ENCODE measurements at regions not wholly inside any gene's neighbourhood (a gene's known extent, or its start where the extent isn't known, plus 50 kb on each side); places are given as distances from the start of the nearest gene placed in this dataset.

DNA sequence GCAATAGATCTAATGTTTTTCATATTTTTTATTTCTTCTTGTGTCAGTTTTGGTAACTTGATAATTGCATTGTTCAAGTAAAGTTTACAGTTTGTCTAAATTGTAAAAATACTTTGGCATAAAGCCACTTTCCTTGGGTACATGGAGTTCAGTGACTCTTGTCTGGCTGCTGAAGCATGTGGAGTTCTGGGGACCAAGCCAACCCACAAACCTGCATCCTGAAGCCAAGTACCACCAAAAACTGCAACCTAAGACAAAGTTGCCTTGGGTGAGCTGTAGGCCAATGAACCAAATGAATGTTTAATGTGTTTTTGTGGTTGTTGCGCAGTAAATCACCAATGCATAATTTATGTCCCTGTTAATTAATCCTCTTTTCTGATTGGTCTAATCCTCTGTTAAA lies 872.6 kb downstream of the BCL11A start:
- no peak for DNase-seq (ENCODE audit: low read depth in 2 of 2)

DNA sequence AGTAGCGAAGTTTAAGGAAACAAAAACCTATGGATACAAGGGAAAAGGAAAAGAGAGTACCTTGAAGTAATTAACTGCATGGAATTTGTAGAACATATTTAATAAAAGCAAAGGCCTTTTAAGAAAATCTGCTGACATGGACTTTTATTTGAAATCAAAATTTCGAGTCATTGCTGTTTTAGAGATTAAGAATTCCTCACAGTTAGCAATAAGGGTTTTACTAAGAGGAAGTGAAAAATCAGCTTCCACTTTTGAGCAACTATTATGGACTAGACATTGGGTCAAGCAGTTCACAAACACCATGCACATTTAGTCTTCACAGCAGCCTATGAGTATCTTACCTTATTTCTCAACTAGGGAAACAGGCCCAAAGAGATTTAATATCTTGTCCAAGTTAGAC lies 876.3 kb downstream of the BCL11A start:
- no peak for DNase-seq (ENCODE audit: low read depth in 2 of 2)

DNA sequence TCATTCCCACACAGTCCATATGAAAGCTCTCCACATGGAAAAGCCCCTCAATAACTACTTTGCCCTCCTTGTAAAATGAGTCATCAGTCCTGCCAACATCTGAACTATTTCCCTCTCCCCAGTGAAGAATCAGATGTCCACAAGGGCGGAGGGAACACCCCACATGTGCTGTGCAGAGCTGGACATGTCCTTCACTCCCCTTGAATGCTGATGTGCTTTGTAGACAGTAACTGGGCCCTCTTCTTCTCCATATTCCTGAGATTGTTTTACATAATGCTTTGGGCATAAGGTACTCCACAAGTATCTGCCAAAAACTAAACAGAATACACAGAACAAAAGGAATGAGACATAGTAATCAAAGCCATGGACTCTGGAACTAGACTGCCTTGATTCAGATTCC lies 879.4 kb downstream of the BCL11A start:
- no peak for DNase-seq (ENCODE audit: low read depth in 2 of 2)

DNA sequence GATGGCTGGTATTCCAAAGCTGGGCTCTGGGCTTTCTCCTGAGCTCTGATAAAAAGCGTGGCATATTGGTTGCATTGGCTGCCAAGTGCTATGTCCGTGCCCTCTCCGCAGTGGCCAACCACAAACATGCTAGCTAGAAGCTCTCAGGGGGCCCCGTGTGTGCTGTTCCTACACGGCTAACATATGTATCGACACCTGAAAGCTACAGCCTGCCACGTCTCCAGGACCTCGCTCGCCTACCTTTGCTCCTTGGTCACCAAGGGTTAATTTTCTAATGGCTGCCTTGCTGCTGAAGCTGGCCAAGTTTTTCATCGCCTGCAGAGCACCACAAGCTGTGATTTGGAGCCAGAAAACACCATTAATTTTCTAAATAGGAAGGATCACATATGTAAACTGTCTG lies 888.4 kb downstream of the BCL11A start:
- DNase-seq (ENCODE audit: low read depth in 2 of 2): no peak

DNA sequence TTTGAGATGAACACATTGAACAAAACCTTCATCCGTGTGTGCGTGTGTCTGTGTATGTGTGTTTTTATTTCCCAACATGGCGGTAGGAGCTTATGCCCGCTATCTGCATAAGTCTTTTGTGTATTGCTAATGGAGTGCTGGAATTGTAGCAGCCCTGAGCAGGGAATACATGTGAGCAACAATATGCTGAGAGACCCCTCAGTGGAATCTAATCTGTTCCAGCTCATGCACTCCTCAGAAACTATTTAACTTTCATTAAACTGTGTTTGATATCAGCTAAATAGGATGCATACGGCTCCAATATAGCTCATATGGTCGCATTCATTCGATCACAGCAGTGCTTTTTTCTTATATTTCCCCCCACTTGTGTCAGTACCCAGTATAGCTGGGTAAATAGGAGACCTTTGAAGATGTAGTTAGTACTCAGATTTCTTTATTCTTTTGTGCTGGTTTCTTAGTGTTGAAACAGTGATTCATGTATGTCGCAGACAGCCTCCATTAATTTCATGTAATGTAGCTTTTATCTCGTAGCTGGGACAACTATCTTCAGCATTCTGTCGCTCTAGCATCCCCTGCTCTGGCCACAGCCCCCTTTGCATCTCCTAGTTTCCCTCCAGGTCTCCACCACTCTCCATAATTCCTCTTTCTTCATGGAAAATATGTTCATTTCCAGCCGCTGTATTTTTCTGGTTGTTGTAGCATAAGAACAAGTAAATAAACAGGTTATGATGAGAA lies 891.2 kb downstream of the BCL11A start:
- no peak for DNase-seq (ENCODE audit: low read depth in 2 of 2)

DNA sequence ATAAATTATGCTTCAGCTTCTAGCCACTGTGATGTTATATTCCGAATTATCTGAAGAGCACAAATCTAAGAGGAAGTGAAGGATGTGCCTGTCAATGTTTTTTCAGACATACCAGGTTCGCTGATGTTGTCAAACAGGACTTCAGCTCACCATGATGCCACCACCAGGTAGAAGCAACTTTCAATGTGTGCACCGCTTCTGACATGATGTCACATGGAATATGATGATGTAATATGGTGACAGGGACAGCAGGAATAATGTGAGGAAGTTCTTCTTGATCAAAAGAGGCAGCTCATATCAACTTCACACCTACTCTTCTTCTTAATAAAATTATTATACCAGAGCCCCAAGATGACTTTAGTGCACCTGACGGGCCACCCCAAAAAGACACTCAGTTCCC lies 893.2 kb downstream of the BCL11A start:
- DNase-seq (ENCODE audit: low read depth in 2 of 2): no peak

DNA sequence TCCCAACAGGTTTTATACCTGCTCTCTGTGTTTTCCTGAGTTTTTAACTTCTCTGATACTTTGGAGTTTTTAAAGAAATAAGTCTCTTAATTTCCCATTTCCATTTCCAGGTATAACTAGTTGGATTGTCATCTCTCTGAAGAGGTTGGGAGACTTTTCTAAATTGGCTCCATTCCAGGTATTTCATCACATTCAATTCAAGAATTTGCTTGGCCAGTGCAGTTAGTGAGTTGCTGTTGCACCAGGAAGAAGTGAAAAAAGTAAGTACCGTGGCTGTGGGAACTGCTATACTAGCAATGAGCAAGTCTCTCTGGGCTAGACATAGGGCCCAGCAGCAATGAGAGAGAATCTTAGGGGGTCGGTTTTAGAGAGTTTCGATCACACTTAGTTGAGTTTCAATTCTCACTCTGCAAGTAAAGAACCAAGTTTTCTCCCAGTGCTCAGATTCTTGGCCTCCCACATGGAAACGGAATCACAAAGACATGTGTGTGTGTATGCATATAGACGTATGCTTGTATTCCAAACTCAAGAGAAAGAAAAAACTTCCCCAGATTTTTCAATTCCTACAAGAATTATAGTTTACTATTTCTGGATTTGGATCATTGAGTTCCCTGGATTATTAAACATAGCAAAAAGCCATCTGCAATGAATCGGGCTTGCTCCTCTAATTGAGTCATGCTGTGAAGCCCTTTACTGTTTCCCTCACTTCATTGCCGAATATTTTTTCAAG lies 894.4 kb downstream of the BCL11A start:
- no peak for DNase-seq (ENCODE audit: low read depth in 2 of 2)

DNA sequence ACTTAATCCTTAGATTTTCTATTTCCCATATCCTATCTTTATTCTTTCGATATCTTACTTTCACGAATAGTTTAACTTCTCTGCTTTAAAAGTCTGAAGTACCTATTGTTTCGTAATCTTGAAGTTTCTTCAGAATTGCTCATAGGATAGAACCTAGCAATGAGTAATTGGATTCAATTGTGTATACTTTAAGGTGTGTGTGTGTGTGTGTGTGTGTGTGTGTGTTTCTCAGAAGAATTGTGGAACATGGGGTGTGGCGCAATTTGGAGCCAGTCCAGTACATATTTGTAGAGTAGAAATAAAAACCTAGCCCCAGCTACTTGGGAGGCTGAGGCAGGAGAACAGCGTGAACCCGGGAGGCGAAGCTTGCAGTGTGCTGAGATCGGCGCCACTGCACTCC lies 897.6 kb downstream of the BCL11A start:
- no peak for DNase-seq (ENCODE audit: low read depth in 2 of 2)

DNA sequence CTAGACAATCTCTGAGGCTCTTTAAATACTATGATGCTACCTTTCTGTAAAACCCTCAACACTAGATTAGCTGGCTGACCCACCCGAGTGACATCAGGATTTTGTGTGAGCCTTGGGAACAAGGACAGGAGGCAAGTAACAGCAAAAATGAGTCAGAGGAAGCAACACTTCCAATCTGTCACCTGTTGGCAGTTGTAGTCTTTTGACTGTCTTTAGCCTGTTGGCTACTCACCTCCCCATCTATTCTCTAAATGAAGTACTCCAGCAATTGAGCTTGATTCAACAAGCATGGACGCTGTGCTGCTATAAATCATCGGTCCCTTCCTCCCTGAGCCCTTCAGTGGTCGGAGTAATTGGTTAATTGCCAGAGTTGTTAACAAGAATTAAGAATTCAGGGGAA lies 898.7 kb downstream of the BCL11A start:
- DNase-seq (ENCODE audit: low read depth in 2 of 2): no peak

DNA sequence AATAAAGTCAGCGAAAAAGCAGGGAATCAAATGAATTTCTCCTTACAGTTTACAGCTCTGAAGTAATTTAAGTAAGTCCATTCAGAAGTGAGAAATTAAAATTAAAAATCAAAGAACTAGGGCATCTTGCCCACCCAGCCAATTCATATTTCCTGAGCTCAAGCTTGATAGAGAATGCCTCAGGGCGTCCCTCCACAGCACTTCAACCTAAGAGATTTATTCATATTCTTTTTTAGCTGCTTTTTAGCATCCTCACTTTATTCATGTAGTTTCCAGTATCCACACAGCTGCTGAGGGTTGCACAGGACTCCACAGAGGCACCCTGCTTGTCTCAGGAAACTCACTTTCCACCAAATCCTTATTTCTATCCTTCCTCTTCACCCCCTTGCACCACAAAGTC lies 900.3 kb downstream of the BCL11A start:
- DNase-seq (ENCODE audit: low read depth in 2 of 2): no peak

DNA sequence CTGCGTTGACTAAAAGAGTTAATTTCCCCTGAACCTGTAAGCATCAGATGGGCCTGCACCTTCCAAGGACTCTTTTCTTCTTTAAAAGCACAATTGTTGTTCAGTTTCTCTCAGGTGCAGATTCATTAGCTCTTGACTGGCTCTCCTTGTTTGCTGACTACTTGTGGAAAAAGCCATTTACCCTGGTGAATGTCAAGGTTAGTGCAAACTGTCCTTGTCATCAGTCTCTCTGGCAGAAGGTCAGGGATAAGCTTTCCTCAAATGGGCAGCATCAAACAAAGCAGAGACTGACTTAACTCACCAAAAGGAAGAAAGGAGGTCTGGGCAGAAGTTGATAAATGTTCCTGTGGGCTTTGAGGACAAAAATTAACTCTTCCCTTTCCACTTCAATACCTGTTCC lies 922.7 kb downstream of the BCL11A start:
- no peak for DNase-seq (ENCODE audit: low read depth in 2 of 2)

DNA sequence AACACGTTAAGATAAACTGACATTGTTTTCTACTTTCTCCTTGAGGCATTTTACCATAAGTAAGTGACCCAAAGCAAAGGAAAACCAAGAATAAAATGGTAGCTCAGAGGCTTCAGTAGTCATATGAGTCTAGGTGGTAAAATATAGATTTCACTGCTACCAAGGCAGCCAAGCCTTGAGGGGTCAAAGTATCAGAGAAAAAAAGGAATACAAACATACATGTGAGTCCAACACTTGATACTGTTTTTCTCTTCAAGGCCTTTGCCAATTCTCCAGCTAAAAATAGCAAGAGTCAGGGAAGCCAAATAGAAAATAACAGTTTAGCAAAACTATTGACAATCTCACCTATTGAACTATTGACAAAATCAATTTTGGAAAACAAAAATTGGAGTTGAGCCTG lies 925.9 kb downstream of the BCL11A start:
- no peak for DNase-seq (ENCODE audit: low read depth in 2 of 2)

DNA sequence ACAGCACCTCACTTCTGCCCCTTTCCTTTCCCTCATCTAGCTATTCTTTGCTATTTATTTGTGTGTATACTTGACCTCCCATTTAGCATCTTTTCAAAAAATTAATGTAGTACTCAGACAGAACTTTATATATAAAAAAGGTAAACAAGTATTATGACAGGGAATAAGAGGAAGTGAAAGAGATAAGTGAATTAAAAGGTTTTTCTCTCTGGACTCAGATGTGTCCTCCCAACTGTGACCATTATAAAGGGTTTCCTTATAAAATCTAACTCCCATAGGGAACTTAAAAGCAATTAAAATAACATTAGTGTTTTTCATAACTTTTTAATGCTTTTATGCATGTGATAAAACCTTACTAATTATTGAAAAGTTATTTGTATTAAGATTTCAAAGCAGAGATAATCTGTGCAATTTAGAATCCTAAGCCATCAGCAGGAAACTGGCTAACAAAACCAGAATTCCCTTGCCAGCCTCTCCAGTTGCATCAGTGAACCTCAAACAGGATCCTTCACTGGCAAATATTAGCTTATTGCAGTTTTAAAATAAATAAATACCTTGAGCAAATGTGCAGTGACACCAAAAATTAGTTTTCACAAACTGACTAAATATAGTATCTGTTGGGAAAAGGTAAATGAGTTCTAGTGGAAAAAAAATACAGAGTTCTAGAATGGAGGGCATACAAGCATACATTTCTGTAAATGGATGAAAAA lies 930.7 kb downstream of the BCL11A start:
- DNase-seq (ENCODE audit: low read depth in 2 of 2): no peak

DNA sequence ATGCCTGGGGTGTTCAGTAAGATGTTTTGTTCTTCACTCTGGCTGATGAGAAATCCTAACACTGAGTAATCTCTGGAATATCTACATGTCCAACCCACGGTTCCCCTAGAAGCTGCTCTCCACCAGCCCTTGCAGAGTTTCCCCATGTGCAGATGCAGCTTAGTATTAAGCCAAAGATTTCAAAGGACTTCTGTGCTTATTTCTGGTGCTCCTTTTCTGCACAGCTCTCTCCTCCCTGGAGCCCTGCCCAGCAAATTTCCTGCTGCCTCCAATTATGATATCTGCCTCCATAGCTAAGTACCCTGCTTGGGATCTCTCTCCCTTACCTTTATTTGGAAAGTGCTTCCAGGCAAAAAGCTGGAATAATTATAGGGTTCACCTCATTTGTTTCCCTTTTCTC lies 949.3 kb downstream of the BCL11A start:
- DNase-seq (ENCODE audit: low read depth in 2 of 2): no peak

DNA sequence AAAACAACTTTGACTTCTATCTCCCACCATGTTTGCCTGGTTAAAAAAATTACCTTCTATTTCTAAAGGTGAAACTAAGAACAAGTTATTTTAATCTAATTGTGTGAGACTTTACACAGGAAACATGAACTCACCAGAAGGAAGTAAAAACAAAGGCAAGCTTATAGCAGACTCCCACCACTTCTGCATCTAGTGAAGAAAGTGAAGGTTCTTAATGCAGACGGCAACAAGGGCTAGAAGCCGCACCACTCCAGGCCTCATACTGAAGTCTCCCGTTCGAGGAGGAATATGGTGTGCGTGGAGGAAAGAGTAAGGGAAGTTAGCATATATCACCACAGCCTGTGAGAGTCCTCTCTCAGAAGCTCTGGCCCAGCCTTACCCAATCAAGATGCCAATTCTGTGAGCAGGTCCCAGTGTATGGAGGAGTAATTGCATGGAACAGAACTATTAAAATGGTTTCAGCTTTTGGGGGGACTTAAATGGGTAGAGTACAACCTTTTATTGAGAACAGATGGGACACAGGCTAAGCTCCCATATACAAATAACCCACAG lies 958.7 kb downstream of the BCL11A start:
- DNase-seq (ENCODE audit: low read depth in 2 of 2): no peak

DNA sequence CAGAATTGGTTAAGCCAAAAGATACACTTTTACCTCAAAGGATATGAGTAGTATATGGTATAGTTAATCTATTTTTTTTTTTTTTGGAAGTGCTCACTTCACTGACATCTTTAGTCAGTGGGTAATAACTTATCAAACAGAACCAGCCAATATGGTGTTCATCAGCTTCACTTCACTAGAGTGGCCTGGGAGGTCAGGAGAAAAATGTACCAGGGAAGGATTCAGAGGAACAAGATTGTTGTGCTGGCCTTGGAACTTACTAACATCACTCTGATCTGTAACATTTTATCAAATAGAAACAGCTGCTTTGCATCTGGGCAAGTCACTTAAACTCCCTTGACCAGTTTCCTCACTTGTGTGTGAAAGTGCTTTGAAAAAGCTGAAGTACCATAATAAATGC lies 962.7 kb downstream of the BCL11A start:
- DNase-seq (ENCODE audit: low read depth in 2 of 2): no peak

DNA sequence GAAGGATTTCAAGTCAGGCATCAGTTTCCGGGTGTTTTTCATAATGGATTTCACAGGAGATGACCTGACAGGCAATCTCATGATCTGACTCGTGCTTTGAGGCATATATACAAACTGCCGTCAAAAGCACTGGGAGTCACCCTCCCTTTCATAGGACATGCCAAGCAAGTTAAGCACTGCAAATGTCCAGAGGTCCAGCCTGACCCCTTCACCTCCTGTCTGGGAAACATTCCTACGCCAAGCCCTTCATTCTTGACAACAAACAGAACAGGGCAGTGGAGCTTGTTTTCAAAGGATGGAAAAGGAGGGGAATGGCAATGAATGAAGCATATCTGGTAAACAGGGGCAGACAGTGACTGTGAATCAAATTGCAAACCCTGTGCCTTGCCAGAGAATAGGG lies 963.6 kb downstream of the BCL11A start:
- no peak for DNase-seq (ENCODE audit: low read depth in 2 of 2)

DNA sequence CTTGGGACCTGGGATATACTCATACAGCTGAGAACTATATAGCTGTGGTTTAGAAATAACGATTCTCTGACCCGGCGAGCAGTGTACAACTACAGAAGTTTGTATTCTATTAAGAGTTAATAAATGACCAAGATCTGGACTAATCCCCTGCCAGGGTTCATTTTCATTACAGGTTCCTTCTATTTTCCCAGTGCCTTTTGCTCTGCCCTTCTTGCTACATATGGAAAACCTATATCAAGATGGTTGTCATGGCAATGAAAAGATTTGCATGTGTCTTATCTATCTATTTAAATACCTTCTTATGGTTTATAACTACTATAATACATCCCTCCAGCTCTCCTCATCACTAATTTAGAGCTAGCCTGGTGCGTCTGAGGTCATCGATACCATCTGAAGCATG lies 965.2 kb downstream of the BCL11A start:
- DNase-seq (ENCODE audit: low read depth in 2 of 2): no peak

DNA sequence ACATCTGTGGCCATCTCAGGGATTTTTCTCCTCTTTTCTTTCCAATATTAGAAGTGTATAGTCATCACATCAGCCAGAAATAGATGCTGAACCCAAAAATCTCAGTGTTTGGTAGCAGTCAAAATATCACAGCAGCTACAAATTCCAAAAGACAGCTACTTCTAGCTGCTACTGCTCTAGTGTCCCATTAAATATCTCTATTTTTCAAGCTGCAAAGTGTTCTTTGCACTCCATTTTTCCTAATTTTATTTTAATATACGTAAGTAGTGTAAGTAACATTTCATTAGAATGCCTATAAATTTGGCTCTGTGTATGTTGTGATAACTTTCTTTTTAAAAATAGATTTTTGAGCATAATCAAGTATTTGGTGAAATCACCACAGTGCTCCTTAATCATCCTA lies 967.3 kb downstream of the BCL11A start:
- DNase-seq (ENCODE audit: low read depth in 2 of 2): no peak

DNA sequence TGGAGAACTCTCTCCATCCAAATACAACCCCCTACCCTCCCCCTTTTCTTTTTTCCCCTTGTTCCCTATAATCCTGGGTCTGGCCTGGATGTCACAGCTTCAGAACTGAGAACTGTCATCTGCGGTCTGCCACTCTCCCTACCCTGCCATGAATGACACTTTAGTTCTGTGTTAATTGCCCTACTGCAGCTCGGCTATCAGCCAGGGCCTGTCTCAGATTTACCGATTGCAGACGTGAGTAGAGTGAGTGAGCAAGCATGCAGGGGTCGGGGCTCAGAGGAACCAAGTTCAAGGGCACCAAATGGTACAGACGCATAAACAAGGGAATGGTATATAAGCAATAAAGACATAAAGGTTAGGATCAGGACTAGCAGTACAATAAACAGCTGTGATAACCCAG lies 967.8 kb downstream of the BCL11A start:
- no peak for DNase-seq (ENCODE audit: low read depth in 2 of 2)

DNA sequence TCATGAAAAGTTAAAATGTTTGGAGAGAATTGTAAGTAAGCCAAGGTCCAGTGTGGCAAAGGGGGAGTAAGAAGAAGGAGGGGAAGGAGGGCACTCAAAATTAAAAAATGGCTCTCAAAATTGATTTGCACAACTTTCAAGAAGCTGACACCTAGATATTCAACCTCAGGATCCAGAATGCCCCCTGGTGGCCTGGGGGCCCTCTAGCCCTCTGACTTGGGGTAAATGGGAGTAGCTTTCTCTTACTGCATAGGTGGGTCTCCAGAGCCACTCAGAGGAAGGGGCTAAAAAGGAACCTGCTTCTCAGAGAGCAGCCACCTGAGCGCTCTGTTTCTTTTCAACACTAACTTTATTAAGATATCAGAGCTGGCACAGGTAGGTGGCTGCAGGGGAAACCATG lies 968.5 kb downstream of the BCL11A start:
- no peak for DNase-seq (ENCODE audit: low read depth in 2 of 2)

DNA sequence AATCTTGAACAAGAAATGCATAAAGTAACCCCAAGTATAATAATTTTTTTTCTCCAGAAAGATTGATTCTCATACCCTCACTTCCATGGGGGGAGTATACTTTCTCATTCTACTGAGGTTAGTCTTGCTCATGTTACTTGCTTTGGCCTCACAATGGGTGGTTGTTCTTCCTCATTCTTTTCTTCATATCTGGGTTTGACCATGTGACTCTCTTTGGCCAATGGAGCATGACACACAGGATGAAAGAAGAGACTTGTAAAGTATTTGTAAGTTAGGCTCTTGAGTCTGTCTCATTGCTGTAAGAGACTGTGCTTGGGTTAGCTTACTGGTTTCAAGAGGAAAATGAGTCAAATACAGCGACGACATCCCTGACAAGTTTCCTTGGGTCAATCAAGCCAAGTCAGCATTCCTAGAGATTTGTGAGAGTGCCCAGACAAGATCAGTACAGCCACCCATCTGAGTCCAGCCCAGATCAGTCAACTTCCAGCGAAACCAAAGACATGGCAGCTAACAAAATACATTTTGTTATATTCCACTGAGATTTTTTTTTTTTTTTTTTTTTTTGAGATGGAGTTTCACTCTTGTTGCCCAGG lies 970.2 kb downstream of the BCL11A start:
- no peak for DNase-seq (ENCODE audit: low read depth in 2 of 2)

Data from stimulated activated CD4-positive, alpha-beta T cell treated with anti-CD3 and anti-CD28 coated beads, Interleukin-1b, Interleukin-23, amount 100 ng/mL, for 4 hours (primary cell).